OCI-LY1 (cell line): ENCODE measurements at regions not wholly inside any gene's neighbourhood (a gene's known extent, or its start where the extent isn't known, plus 50 kb on each side); places are given as distances from the start of the nearest gene placed in this dataset.

Source experiments
- H2AFZ ChIP-seq: fragments of 200-600 bp; sonication (generic), shearing (Covaris generic); 2 replicates; pipeline ENCODE4 v1.6.0; 2014; ENCODE audit warnings: antibody characterized with exemption, mild to moderate bottlenecking, low read length
- H3F3A ChIP-seq: fragments of 200-600 bp; sonication (generic), shearing (Covaris generic); 2 replicates; pipeline ENCODE4 v1.6.0; 2014; ENCODE audit warnings: mild to moderate bottlenecking, antibody characterized with exemption, low read length, moderate library complexity; ENCODE audit not compliant: insufficient read depth
- H3K27ac ChIP-seq: fragments of 200-600 bp; sonication (generic); 2 replicates; pipeline ENCODE4 v1.5.1; 2014; ENCODE audit warnings: low read length, mixed run types, mild to moderate bottlenecking, low read depth; ENCODE audit not compliant: poor library complexity, severe bottlenecking
- H3K27me3 ChIP-seq: fragments of 200-600 bp; sonication (generic); 2 replicates; pipeline ENCODE4 v1.6.0; 2014; ENCODE audit warnings: antibody characterized with exemption, mild to moderate bottlenecking, low read length, moderate library complexity; ENCODE audit not compliant: insufficient read depth
- H3K36me3 ChIP-seq: fragments of 200-600 bp; sonication (generic); 2 replicates; pipeline ENCODE4 v1.6.1; 2014; ENCODE audit warnings: mild to moderate bottlenecking, antibody characterized with exemption, low read length, moderate library complexity, mixed read lengths; ENCODE audit not compliant: insufficient read depth
- H3K4me1 ChIP-seq: fragments of 200-600 bp; sonication (generic); 2 replicates; pipeline ENCODE4 v1.5.1; 2014; ENCODE audit warnings: mild to moderate bottlenecking, low read length, moderate library complexity; ENCODE audit not compliant: insufficient read depth, severe bottlenecking
- H3K4me2 ChIP-seq: fragments of 200-600 bp; sonication (generic), shearing (Covaris generic); 2 replicates; pipeline ENCODE4 v1.6.1; 2014; ENCODE audit warnings: low read length
- H3K4me3 ChIP-seq: fragments of 200-600 bp; sonication (generic); 2 replicates; pipeline ENCODE4 v1.5.1; 2014; ENCODE audit warnings: low read length, low read depth, mild to moderate bottlenecking, mixed read lengths; ENCODE audit not compliant: poor library complexity, severe bottlenecking
- H3K79me2 ChIP-seq: fragments of 200-600 bp; shearing (Covaris generic); 2 replicates; pipeline ENCODE4 v1.6.1; 2016; ENCODE audit warnings: mixed run types, low read length, mixed read lengths; ENCODE audit not compliant: insufficient read depth
- H3K9ac ChIP-seq: fragments of 200-600 bp; sonication (generic), shearing (Covaris generic); 2 replicates; pipeline ENCODE4 v1.6.1; 2014; ENCODE audit warnings: mild to moderate bottlenecking, low read length, mixed read lengths
- H3K9me2 ChIP-seq: fragments of 200-600 bp; sonication (generic), shearing (Covaris generic); 2 replicates; pipeline ENCODE4 v1.6.1; 2014; ENCODE audit warnings: low read depth, mild to moderate bottlenecking, low read length, mixed read lengths
- H3K9me3 ChIP-seq: fragments of 200-600 bp; shearing (Covaris generic); 2 replicates; pipeline ENCODE4 v1.6.1; 2014; ENCODE audit warnings: low read length, mixed read lengths
- H4K20me1 ChIP-seq: fragments of 200-600 bp; sonication (generic), shearing (Covaris generic); 2 replicates; pipeline ENCODE4 v1.6.0; 2016; ENCODE audit warnings: mild to moderate bottlenecking, low read length; ENCODE audit not compliant: insufficient read depth
- EZH2 ChIP-seq: fragments of 200-600 bp; sonication (generic), shearing (Covaris generic); IDR thresholded peaks from 2 replicates; pipeline ENCODE4 v1.8.0; 2017; ENCODE audit warnings: borderline replicate concordance, mixed run types, mild to moderate bottlenecking, antibody characterized with exemption, low read length, moderate library complexity, mixed read lengths
- TF ChIP-seq, protein P1 (sequence below): fragments of 200-600 bp; sonication (generic), shearing (Covaris generic); IDR thresholded peaks from 2 replicates; pipeline ENCODE4 v1.5.1; 2017; ENCODE audit warnings: mild to moderate bottlenecking, antibody characterized with exemption, low read length, moderate library complexity, mixed read lengths

DNA sequence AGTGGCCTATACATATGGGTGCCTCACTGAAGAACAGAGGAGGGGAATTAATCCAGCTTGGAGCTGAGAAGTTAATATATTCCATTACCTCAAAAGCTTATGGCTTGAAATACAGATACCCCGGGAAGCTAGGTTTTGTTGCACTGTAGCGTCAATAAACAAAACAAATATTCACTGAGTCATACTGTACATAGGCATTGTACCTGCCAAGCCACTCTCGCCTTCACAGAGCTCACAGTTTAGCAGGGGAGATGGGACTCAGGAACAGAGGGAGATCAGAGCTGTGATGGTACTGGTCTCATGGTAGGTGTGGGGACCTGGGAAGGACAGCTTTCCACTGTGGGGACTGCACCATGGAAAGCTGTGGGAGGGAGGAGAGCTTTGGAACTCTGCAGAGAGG lies 111.2 kb upstream of the ST6GAL2 start:
- no peak overlapping the region for H3K4me2 ChIP-seq
- H3K9me3 ChIP-seq = no peaks in the 10 kb centered on the region

DNA sequence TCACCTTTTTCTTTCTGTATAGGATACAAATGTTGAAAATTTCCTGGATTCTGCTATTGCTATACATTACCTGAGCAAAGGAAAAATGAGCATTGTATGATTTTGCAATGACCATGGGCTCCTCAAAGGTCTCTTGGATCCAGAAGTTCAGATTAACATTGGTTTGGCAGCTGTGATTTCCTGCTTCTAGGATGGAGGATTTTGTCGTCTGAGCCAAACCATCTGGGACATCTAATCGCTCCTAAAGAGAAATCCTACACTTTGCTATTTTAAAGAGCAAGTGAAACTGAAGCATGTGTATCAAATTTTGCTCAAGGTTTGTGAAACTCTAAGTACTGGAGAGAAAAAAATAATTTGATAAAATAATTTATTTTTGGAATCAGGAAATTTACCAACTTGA lies 115.1 kb upstream of the ST6GAL2 start:
- TF ChIP-seq, protein P1, sequence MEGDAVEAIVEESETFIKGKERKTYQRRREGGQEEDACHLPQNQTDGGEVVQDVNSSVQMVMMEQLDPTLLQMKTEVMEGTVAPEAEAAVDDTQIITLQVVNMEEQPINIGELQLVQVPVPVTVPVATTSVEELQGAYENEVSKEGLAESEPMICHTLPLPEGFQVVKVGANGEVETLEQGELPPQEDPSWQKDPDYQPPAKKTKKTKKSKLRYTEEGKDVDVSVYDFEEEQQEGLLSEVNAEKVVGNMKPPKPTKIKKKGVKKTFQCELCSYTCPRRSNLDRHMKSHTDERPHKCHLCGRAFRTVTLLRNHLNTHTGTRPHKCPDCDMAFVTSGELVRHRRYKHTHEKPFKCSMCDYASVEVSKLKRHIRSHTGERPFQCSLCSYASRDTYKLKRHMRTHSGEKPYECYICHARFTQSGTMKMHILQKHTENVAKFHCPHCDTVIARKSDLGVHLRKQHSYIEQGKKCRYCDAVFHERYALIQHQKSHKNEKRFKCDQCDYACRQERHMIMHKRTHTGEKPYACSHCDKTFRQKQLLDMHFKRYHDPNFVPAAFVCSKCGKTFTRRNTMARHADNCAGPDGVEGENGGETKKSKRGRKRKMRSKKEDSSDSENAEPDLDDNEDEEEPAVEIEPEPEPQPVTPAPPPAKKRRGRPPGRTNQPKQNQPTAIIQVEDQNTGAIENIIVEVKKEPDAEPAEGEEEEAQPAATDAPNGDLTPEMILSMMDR = no peak
- no peak for TF ChIP-seq EZH2
- H3K27ac ChIP-seq = no peak overlapping the region
- H3K9me3 ChIP-seq = no peaks in the 10 kb centered on the region
- no peaks in the 10 kb centered on the region for H3K36me3 ChIP-seq
- H3K4me3 ChIP-seq = no peak overlapping the region
- no peaks in the 10 kb centered on the region for H3K9me2 ChIP-seq
- no peaks in the 10 kb centered on the region for H4K20me1 ChIP-seq
- H3K4me2 ChIP-seq = no peak overlapping the region
- H3K79me2 ChIP-seq = no peaks in the 10 kb centered on the region
- H2AFZ ChIP-seq = no peak overlapping the region
- H3K4me1 ChIP-seq = no peaks in the 10 kb centered on the region
- no peak overlapping the region for H3K9ac ChIP-seq
- no peaks in the 10 kb centered on the region for H3F3A ChIP-seq
- no peaks in the 10 kb centered on the region for H3K27me3 ChIP-seq

More for the DNA sequence above, 111.2 kb upstream of the ST6GAL2 start:
- Histone ChIP-seq H3K4me3 (no peak overlapping the region), H2AFZ (no peak overlapping the region), H4K20me1 (no peaks in the 10 kb centered on the region), H3K27me3 (no peaks in the 10 kb centered on the region), H3K9ac (no peak overlapping the region), H3F3A (no peaks in the 10 kb centered on the region), H3K79me2 (no peaks in the 10 kb centered on the region), H3K36me3 (no peaks in the 10 kb centered on the region), H3K4me1 (no peaks in the 10 kb centered on the region), H3K9me2 (no peaks in the 10 kb centered on the region), H3K27ac (no peak overlapping the region)
- no peak for TF ChIP-seq EZH2
- TF ChIP-seq, protein P1 = no peak

DNA sequence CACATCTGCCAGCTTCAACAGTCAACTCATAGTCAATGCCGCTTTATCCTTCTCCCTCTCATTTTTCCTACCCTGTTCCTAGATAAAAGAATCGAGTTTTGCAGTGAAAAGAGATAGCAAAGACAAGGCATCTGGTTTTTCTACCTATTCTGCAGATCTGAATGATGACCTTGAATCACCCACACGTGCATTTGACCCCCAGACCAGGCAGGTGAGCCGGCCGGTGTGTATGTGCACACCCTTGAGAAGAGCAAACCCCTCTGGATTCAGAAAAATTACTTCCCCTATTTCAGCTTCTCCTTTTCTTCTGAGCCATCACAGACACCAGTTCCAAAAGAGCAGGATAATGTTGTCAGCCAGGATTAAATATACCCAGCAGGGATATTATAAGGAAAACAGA lies 115.6 kb upstream of the ST6GAL2 start:
- H2AFZ ChIP-seq = no peak overlapping the region
- no peak overlapping the region for H3K4me2 ChIP-seq
- no peaks in the 10 kb centered on the region for H4K20me1 ChIP-seq
- H3K9me3 ChIP-seq = no peaks in the 10 kb centered on the region
- H3K36me3 ChIP-seq = no peaks in the 10 kb centered on the region
- H3K4me1 ChIP-seq = no peaks in the 10 kb centered on the region
- H3F3A ChIP-seq = no peaks in the 10 kb centered on the region
- TF ChIP-seq, protein P1 = no peak
- TF ChIP-seq EZH2 = no peak
- H3K9me2 ChIP-seq = no peaks in the 10 kb centered on the region
- no peak overlapping the region for H3K9ac ChIP-seq
- H3K27ac ChIP-seq = no peak overlapping the region
- no peaks in the 10 kb centered on the region for H3K27me3 ChIP-seq
- H3K4me3 ChIP-seq = no peak overlapping the region
- no peaks in the 10 kb centered on the region for H3K79me2 ChIP-seq
